K562 (cell line): ENCODE measurements at regions not wholly inside any gene's neighbourhood (a gene's known extent, or its start where the extent isn't known, plus 50 kb on each side); places are given as distances from the start of the nearest gene placed in this dataset.

Source experiments
- ATAC-seq: fragments of 200-7000 bp; cut with Tn5 transposase; 3 replicates; pipeline ENCODE4 v1.9.1; 2020; ENCODE audit warnings: moderate library complexity
- BruUV-seq: library from RNA; stranded (reverse); fragments of 400-500 nt; replicated peaks from 2 replicates; lab custom pipeline; 2021; lab: Mats Ljungman, UMichigan
- CTCF ChIA-PET: fragments of 300-600 bp; formaldehyde crosslinking; extraction: SDS; loops from one replicate; lab custom pipeline; 2021; ENCODE audit warnings: low intra/inter-chr PET ratio; lab: Yijun Ruan, JAX
- POLR2A ChIA-PET: fragments of 300-600, 350-650 bp; sonication (Branson Sonifier 250); formaldehyde crosslinking; extraction: SDS; loops from one replicate; lab custom pipeline; 2021; ENCODE audit warnings: antibody characterized with exemption, inconsistent platforms; lab: Yijun Ruan, JAX
- DNase-seq, 4 experiments: peaks; one replicate each; pipeline versions ENCODE4 v3.0.0 to v3.0.0-alpha.2; 2011 to 2018; ENCODE audit warnings: low spot score in 3 of 4, mixed read lengths in 3 of 4; ENCODE audit errors: extremely low read depth in 1 of 4
- FAIRE-seq: peaks from 2 replicates; lab custom pipeline; 2011; peaks lifted over from hg19 to GRCh38; lab: Jason Lieb, UNC
- H2AFZ ChIP-seq: 2 replicates; pipeline ENCODE4 v1.6.0; 2011; ENCODE audit warnings: low read depth, low read length, control low read depth, inconsistent platforms
- H3K27ac ChIP-seq: fragments of 200-600 bp; 3 replicates; pipeline ENCODE4 v1.8.0; 2011; ENCODE audit warnings: low read depth, mild to moderate bottlenecking, control low read depth, inconsistent platforms, low read length, moderate library complexity, mixed read lengths; ENCODE audit errors: extremely low read depth
- H3K27me3 ChIP-seq, 2 experiments: fragments of 300-600 bp in 1 of 2; 2 replicates in 1 of 2; 3 replicates in 1 of 2; pipeline versions ENCODE4 v1.6.0 to v1.8.0; 2011; ENCODE audit warnings: inconsistent platforms in 2 of 2, low read length in 2 of 2, mild to moderate bottlenecking in 1 of 2, mixed read lengths in 1 of 2, moderate library complexity in 1 of 2; ENCODE audit not compliant: control insufficient read depth in 2 of 2, insufficient read depth in 2 of 2
- H3K36me3 ChIP-seq: fragments of 300-600 bp; 3 replicates; pipeline ENCODE4 v1.8.0; 2011; ENCODE audit warnings: mild to moderate bottlenecking, low read length, inconsistent platforms; ENCODE audit not compliant: control insufficient read depth, insufficient read depth
- H3K4me1 ChIP-seq, 2 experiments: fragments of 200-600 bp in 1 of 2; replicated peaks in 1 of 2; 2 replicates in 1 of 2; 3 replicates in 1 of 2; pipeline versions ENCODE4 v1.5.1 to v1.8.0; 2011; ENCODE audit warnings: inconsistent platforms in 2 of 2, low read length in 2 of 2, mild to moderate bottlenecking in 1 of 2, mixed read lengths in 1 of 2, moderate library complexity in 1 of 2; ENCODE audit not compliant: control insufficient read depth in 2 of 2, insufficient read depth in 2 of 2
- H3K4me2 ChIP-seq: 2 replicates; pipeline ENCODE4 v1.6.1; 2011; ENCODE audit warnings: low read length, control low read depth, inconsistent platforms, mixed read lengths; ENCODE audit not compliant: insufficient read depth
- H3K4me3 ChIP-seq: fragments of 200-600 bp; sonication (generic), shearing (Covaris generic); 2 replicates; pipeline ENCODE4 v1.5.1; 2016; ENCODE audit warnings: control low read depth, inconsistent platforms
- H3K79me2 ChIP-seq: fragments of 200-600 bp; 3 replicates; pipeline ENCODE4 v1.8.0; 2011; ENCODE audit warnings: low read length, inconsistent platforms; ENCODE audit not compliant: control insufficient read depth, insufficient read depth
- H3K9ac ChIP-seq, 2 experiments: 2 replicates each; pipeline versions ENCODE4 v1.6.0 to v1.6.1; 2011; ENCODE audit warnings: low read depth in 2 of 2, low read length in 2 of 2, control low read depth in 1 of 2, inconsistent platforms in 1 of 2, mild to moderate bottlenecking in 1 of 2, mixed read lengths in 1 of 2; ENCODE audit not compliant: insufficient read depth in 1 of 2
- H3K9me1 ChIP-seq: one replicate; pipeline ENCODE4 v1.6.0; 2011; ENCODE audit warnings: inconsistent platforms, mild to moderate bottlenecking, low read length, moderate library complexity; ENCODE audit not compliant: control insufficient read depth, insufficient read depth
- H3K9me3 ChIP-seq: replicated peaks from 2 replicates; pipeline ENCODE4 v1.5.1; 2011; ENCODE audit warnings: low read depth, low read length, inconsistent platforms; ENCODE audit not compliant: control insufficient read depth, insufficient read depth
- H4K20me1 ChIP-seq: replicated peaks from 2 replicates; pipeline ENCODE4 v1.6.1; 2011; ENCODE audit warnings: low read length, inconsistent platforms, mixed read lengths; ENCODE audit not compliant: control insufficient read depth, insufficient read depth
- NFIC ChIP-seq: fragments of 450-650 bp; IDR thresholded peaks from 2 replicates; pipeline ENCODE4 v1.6.1; 2017; ENCODE audit warnings: mild to moderate bottlenecking, inconsistent platforms
- NFXL1 ChIP-seq: fragments of 450-650 bp; formaldehyde crosslinking; IDR thresholded peaks from 2 replicates; pipeline ENCODE4 v1.4.0; 2021; ENCODE audit warnings: mild to moderate bottlenecking
- ZFP1 ChIP-seq: fragments of 450-650 bp; formaldehyde crosslinking; IDR thresholded peaks from 2 replicates; pipeline ENCODE4 v1.4.0; 2020; ENCODE audit warnings: mild to moderate bottlenecking, mixed read lengths
- WGBS: fragments of 100-300 bp; shearing (Covaris generic); methylation state at CpG from one replicate; pipeline ENCODE4 v1.1.6; 2016; ENCODE audit warnings: low coverage, mixed read lengths; ENCODE audit not compliant: insufficient coverage; ENCODE audit errors: missing lambda C conversion rate; 5-methylcytosine and 5-hydroxymethylcytosine counted together
- in situ Hi-C: fragments of 300-500 bp; cut with MboI; formaldehyde crosslinking; loops from 4 replicates; pipeline ENCODE4 v1.15.0; 2018; ENCODE audit warnings: inconsistent platforms, mixed read lengths
- intact Hi-C: fragments of 100-400 bp; cut with micrococcal nuclease; formaldehyde crosslinking; loops from 2 replicates; pipeline ENCODE4 v1.14.2; 2022
- TF ChIP-seq, protein P1 (sequence below): fragments of 250-450 bp; sonication (Bioruptor Pico); IDR thresholded peaks from 2 replicates; pipeline ENCODE4 v1.4.0; 2020
- TF ChIP-seq, protein P2 (sequence below): fragments of 450-650 bp; IDR thresholded peaks from 2 replicates; pipeline ENCODE4 v1.6.1; 2016; ENCODE audit warnings: missing biosample characterization, missing genetic modification characterization
- TF ChIP-seq, protein P3 (sequence below): fragments of 250-450 bp; sonication (Bioruptor Pico); IDR thresholded peaks from 2 replicates; pipeline ENCODE4 v1.5.0; 2021

DNA sequence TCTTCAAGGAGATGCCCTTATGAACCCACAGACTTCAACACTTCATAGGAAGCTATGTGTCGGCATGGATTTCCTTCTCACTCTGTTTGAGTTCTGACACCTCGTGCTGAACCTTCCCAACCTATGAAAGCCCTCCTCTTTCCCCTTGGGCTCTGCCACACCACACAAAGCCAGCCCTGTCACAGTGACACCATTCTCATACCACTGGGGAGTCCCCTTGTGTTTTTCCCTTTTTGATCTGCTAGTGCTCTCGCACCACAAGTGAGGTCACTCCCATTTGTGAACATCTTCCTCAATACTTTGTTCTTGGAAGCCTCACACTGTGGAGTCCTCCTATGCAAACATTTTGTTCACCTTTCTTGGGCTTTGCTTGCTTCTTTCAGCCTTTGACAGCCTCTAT, 264.6 kb upstream of the ALG10 start (continued):
- TF ChIP-seq, protein P1, sequence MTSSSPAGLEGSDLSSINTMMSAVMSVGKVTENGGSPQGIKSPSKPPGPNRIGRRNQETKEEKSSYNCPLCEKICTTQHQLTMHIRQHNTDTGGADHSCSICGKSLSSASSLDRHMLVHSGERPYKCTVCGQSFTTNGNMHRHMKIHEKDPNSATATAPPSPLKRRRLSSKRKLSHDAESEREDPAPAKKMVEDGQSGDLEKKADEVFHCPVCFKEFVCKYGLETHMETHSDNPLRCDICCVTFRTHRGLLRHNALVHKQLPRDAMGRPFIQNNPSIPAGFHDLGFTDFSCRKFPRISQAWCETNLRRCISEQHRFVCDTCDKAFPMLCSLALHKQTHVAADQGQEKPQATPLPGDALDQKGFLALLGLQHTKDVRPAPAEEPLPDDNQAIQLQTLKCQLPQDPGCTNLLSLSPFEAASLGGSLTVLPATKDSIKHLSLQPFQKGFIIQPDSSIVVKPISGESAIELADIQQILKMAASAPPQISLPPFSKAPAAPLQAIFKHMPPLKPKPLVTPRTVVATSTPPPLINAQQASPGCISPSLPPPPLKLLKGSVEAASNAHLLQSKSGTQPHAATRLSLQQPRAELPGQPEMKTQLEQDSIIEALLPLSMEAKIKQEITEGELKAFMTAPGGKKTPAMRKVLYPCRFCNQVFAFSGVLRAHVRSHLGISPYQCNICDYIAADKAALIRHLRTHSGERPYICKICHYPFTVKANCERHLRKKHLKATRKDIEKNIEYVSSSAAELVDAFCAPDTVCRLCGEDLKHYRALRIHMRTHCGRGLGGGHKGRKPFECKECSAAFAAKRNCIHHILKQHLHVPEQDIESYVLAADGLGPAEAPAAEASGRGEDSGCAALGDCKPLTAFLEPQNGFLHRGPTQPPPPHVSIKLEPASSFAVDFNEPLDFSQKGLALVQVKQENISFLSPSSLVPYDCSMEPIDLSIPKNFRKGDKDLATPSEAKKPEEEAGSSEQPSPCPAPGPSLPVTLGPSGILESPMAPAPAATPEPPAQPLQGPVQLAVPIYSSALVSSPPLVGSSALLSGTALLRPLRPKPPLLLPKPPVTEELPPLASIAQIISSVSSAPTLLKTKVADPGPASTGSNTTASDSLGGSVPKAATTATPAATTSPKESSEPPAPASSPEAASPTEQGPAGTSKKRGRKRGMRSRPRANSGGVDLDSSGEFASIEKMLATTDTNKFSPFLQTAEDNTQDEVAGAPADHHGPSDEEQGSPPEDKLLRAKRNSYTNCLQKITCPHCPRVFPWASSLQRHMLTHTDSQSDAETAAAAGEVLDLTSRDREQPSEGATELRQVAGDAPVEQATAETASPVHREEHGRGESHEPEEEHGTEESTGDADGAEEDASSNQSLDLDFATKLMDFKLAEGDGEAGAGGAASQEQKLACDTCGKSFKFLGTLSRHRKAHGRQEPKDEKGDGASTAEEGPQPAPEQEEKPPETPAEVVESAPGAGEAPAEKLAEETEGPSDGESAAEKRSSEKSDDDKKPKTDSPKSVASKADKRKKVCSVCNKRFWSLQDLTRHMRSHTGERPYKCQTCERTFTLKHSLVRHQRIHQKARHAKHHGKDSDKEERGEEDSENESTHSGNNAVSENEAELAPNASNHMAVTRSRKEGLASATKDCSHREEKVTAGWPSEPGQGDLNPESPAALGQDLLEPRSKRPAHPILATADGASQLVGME = no peak
- no peak for TF ChIP-seq ZFP1 (CRISPR knock-in tag)
- TF ChIP-seq, protein P2, sequence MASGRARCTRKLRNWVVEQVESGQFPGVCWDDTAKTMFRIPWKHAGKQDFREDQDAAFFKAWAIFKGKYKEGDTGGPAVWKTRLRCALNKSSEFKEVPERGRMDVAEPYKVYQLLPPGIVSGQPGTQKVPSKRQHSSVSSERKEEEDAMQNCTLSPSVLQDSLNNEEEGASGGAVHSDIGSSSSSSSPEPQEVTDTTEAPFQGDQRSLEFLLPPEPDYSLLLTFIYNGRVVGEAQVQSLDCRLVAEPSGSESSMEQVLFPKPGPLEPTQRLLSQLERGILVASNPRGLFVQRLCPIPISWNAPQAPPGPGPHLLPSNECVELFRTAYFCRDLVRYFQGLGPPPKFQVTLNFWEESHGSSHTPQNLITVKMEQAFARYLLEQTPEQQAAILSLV (tag) = no peak
- TF ChIP-seq, all 486 proteins: peak for 0

GRCh38 chr12:33759279-33759678, 263.0 kb upstream of the ALG10 start:
- H3K9me3 ChIP-seq = no peaks in the 10 kb centered on the region
- ChIA-PET POLR2A (no interaction called here), CTCF (no interaction called here)
- no peaks in the 10 kb centered on the region for H3K27me3 ChIP-seq
- H3K4me1 ChIP-seq = no peaks in the 10 kb centered on the region
- no peak overlapping the region for H3K4me3 ChIP-seq
- H3K4me2 ChIP-seq = no peak overlapping the region
- in situ Hi-C loops = no loop called here
- no peaks in the 10 kb centered on the region for H3K79me2 ChIP-seq
- no TSS peak for BruUV-seq
- H3K27ac ChIP-seq = no peak overlapping the region
- H2AFZ ChIP-seq = no peak overlapping the region
- no peaks in the 10 kb centered on the region for H3K36me3 ChIP-seq
- FAIRE-seq (no peak), DNase-seq (peak in 1 of 4 experiments; percentile 5), ATAC-seq (no peak)
- WGBS = 6% methylated on average over 2 of the region's 2 CpGs
- H3K9me1 ChIP-seq = no peaks in the 10 kb centered on the region
- no peak overlapping the region for H3K9ac ChIP-seq
- peak; percentile 60 for TF ChIP-seq NFIC
- TF ChIP-seq NFXL1 (CRISPR knock-in tag) = no peak
- TF ChIP-seq, protein P3, sequence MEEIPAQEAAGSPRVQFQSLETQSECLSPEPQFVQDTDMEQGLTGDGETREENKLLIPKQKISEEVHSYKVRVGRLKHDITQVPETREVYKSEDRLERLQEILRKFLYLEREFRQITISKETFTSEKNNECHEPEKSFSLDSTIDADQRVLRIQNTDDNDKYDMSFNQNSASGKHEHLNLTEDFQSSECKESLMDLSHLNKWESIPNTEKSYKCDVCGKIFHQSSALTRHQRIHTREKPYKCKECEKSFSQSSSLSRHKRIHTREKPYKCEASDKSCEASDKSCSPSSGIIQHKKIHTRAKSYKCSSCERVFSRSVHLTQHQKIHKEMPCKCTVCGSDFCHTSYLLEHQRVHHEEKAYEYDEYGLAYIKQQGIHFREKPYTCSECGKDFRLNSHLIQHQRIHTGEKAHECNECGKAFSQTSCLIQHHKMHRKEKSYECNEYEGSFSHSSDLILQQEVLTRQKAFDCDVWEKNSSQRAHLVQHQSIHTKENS (CRISPR knock-in tag) = no peak
- H4K20me1 ChIP-seq = no peaks in the 10 kb centered on the region
- intact Hi-C loops = no loop called here
